NCI-H524 (cell line): ENCODE measurements at regions not wholly inside any gene's neighbourhood (a gene's known extent, or its start where the extent isn't known, plus 50 kb on each side); places are given as distances from the start of the nearest gene placed in this dataset.

ENCODE experiments used
- DNase-seq, 2 experiments: peaks; one replicate each; lab custom pipeline; 2025; lab: John Stamatoyannopoulos, UW

- no peak for DNase-seq
Observed at GRCh38 chr9:129235931-129236331, 57.9 kb upstream of the IER5L start.

GRCh38 chr9:129235041-129235930 lies 57.2 kb upstream of the IER5L start:
- DNase-seq: no peak

- no peak for DNase-seq
Observed at GRCh38 chr9:129234491-129234890, 56.4 kb upstream of the IER5L start.

- DNase-seq: no peak
Observed at GRCh38 chr9:129232839-129233591, 55.0 kb upstream of the IER5L start.

- no peak for DNase-seq
Observed at GRCh38 chr9:129231759-129232158, 53.7 kb upstream of the IER5L start.

GRCh38 chr9:129231022-129231739 lies 53.1 kb upstream of the IER5L start:
- no peak for DNase-seq

GRCh38 chr9:129230302-129230701 lies 52.2 kb upstream of the IER5L start:
- no peak for DNase-seq
